ENCODE measurements at regions not wholly inside any gene's neighbourhood (a gene's known extent, or its start where the extent isn't known, plus 50 kb on each side); places are given as distances from the start of the nearest gene placed in this dataset.

GRCh38 chr18:61735564-61736102, 157.2 kb downstream of the RNF152 start:
- no peak for DNase-seq (ENCODE audit: low read depth in 1 of 2, low spot score in 1 of 2)
- TF ChIP-seq CTCF (IDR thresholded peaks at IDR 0.05; ENCODE audit: low read depth, low read length): no peak
- Histone ChIP-seq H3K27me3 (no peaks in the 10 kb centered on the region), H3K9me3 (ENCODE audit: low read depth) (no peaks in the 10 kb centered on the region), H3K27ac (no peak overlapping the region), H3K4me1 (ENCODE audit: low read depth) (peaks cover 5% of the 10 kb centered on the region), H3K4me3 (no peak overlapping the region), H3K36me3 (no peaks in the 10 kb centered on the region)

DNA sequence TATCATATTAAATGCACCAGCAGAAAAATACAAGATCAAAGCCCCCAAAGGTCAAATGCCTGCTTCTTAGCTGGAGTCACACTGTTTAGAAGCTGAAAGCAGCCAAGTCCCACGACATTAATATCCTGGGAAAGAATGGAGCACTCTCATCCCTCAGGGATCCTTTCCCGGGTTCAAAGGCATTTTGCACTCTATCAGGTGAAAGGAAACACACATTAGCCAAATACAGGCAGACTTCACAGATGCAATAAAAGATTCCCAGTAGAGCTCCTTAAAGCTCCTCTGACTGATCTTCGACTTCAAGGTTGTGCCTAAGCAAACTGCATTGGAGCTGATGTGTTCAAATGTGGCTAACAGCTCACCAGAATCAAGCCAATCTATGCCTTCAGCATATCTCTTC, 158.4 kb downstream of the RNF152 start:
- H3K4me1 ChIP-seq (ENCODE audit: low read depth): peaks cover 5% of the 10 kb centered on the region
- H3K27me3 ChIP-seq: no peaks in the 10 kb centered on the region
- H3K9me3 ChIP-seq (ENCODE audit: low read depth): no peaks in the 10 kb centered on the region
- no peak for DNase-seq (ENCODE audit: low read depth in 1 of 2, low spot score in 1 of 2)
- TF ChIP-seq CTCF (IDR thresholded peaks at IDR 0.05; ENCODE audit: low read depth, low read length): no peak
- no peaks in the 10 kb centered on the region for H3K36me3 ChIP-seq
- H3K27ac ChIP-seq: no peak overlapping the region
- no peak overlapping the region for H3K4me3 ChIP-seq

GRCh38 chr18:61732854-61733253, 160.0 kb downstream of the RNF152 start:
- H3K36me3 ChIP-seq: no peaks in the 10 kb centered on the region
- H3K9me3 ChIP-seq (ENCODE audit: low read depth): no peaks in the 10 kb centered on the region
- no peak overlapping the region for H3K27ac ChIP-seq
- no peaks in the 10 kb centered on the region for H3K27me3 ChIP-seq
- H3K4me1 ChIP-seq (ENCODE audit: low read depth): peaks cover 5% of the 10 kb centered on the region
- no peak for TF ChIP-seq CTCF (IDR thresholded peaks at IDR 0.05; ENCODE audit: low read depth, low read length)
- peak in 1 of 2 donors; percentile 33 for DNase-seq (ENCODE audit: low read depth in 1 of 2, low spot score in 1 of 2)
- H3K4me3 ChIP-seq: no peak overlapping the region

GRCh38 chr18:61731693-61732376, 161.0 kb downstream of the RNF152 start:
- Histone ChIP-seq H3K4me3 (no peak overlapping the region), H3K27me3 (no peaks in the 10 kb centered on the region), H3K36me3 (no peaks in the 10 kb centered on the region), H3K27ac (no peak overlapping the region), H3K4me1 (ENCODE audit: low read depth) (peaks cover 5% of the 10 kb centered on the region), H3K9me3 (ENCODE audit: low read depth) (no peaks in the 10 kb centered on the region)
- DNase-seq (ENCODE audit: low read depth in 1 of 2, low spot score in 1 of 2): peak in 1 of 2 donors; percentile 76
- TF ChIP-seq CTCF (IDR thresholded peaks at IDR 0.05; ENCODE audit: low read depth, low read length): no peak

GRCh38 chr18:61731178-61731577, 161.6 kb downstream of the RNF152 start:
- TF ChIP-seq CTCF (IDR thresholded peaks at IDR 0.05; ENCODE audit: low read depth, low read length): no peak
- no peaks in the 10 kb centered on the region for H3K36me3 ChIP-seq
- no peaks in the 10 kb centered on the region for H3K27me3 ChIP-seq
- H3K27ac ChIP-seq: no peak overlapping the region
- no peaks in the 10 kb centered on the region for H3K9me3 ChIP-seq (ENCODE audit: low read depth)
- H3K4me3 ChIP-seq: no peak overlapping the region
- peak in 1 of 2 donors; percentile 19 for DNase-seq (ENCODE audit: low read depth in 1 of 2, low spot score in 1 of 2)
- peaks cover 5% of the 10 kb centered on the region for H3K4me1 ChIP-seq (ENCODE audit: low read depth)

Data from cardiac muscle cell (in vitro differentiated cells and primary cell).